Activated CD4-positive, alpha-beta T cell treated with anti-CD3 and anti-CD28 coated beads for 36 hours (primary cell): ENCODE measurements at regions not wholly inside any gene's neighbourhood (a gene's known extent, or its start where the extent isn't known, plus 50 kb on each side); places are given as distances from the start of the nearest gene placed in this dataset.

Experiments used
- ATAC-seq: fragments of 200-7000 bp; cut with Tn5 transposase; one replicate; pipeline ENCODE4 v1.10.0; 2021; ENCODE audit warnings: mild to moderate bottlenecking, moderate library complexity
- CTCF ChIA-PET: fragments of 350-600 bp; sonication (Branson Sonifier 250); formaldehyde crosslinking; loops from one replicate; lab custom pipeline; 2021; ENCODE audit warnings: antibody characterized with exemption; lab: Charles Lee
- POLR2A ChIA-PET: fragments of 350-600 bp; sonication (Branson Sonifier 250); formaldehyde crosslinking; loops from one replicate; lab custom pipeline; 2021; ENCODE audit warnings: antibody characterized with exemption, inconsistent platforms; lab: Charles Lee
- DNase-seq: peaks from one replicate; pipeline ENCODE4 v3.0.0-alpha.2; 2020
- H3K27ac Mint-ChIP-seq: one replicate; pipeline ENCODE4 v1.8.0; 2021; ENCODE audit warnings: mixed read lengths
- H3K27me3 Mint-ChIP-seq: one replicate; pipeline ENCODE4 v1.8.0; 2021; ENCODE audit warnings: mixed read lengths
- H3K36me3 Mint-ChIP-seq: one replicate; pipeline ENCODE4 v1.8.0; 2021; ENCODE audit warnings: low read depth, mixed read lengths
- H3K4me1 Mint-ChIP-seq: one replicate; pipeline ENCODE4 v1.8.0; 2021; ENCODE audit warnings: mixed read lengths
- H3K4me3 Mint-ChIP-seq: one replicate; pipeline ENCODE4 v1.8.0; 2021; ENCODE audit warnings: mild to moderate bottlenecking, moderate library complexity, mixed read lengths
- H3K9me3 Mint-ChIP-seq: one replicate; pipeline ENCODE4 v1.8.0; 2021; ENCODE audit warnings: low read depth, mixed read lengths
- intact Hi-C, 2 experiments: fragments of 100-400 bp; cut with DNase I in 1 of 2; cut with micrococcal nuclease in 1 of 2; formaldehyde crosslinking; loops; one replicate each; pipeline versions ENCODE4 v1.14.2 to v1.15.1; 2022 to 2024; cut with DNase I, micrococcal nuclease

DNA sequence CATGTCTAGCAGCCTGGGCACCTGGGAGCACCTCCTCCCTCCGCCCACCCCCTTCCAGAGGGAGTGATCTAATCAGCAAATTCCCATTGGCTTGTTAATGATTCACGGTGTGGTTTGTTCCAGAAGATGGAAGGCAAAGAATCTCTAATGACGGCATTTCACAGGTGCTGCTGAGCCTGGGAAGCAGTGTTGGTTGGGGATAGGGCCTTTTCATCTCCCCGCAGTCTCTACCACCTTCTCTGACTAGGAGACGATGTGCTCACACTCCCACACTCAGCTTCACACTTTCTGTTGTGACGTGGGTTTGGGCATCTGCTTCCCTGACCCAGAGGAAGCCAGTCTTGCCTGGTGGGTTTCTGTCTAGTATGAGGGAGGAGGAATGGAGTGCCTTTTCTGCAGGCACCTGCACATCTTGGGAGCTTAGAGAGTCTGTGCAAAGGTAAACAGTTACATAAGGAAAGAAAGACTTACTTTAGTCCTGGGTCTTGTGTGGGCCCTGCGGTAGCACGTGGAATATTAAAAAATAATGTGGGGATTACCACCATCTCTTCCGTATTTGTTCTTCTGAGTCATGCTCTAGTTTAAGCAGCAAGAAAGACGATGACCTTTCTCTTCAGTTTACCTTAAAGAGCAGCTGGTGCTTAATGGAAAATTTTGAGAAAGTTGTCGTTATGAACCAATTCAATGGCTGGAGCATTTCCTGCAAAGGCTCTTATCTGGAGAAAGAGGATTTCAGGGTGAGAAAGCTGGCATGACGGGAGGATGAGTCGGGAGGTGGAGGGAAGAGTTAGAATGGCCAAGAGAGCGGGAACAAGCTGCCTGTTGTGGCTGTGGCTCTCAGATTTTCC is 70.6 kb upstream of the ARHGAP5 start:
- DNase-seq (no peak), ATAC-seq (no peak)
- Mint-ChIP-seq H3K27ac (no peak overlapping the region), H3K4me3 (no peak overlapping the region), H3K9me3 (no peaks in the 10 kb centered on the region), H3K4me1 (no peaks in the 10 kb centered on the region), H3K36me3 (no peaks in the 10 kb centered on the region), H3K27me3 (peaks cover 10% of the 10 kb centered on the region)
- intact Hi-C loops, result no loop called here
- ChIA-PET CTCF (interaction anchor here (0.7 kb wide), 1 partner anchor 246 kb away, joined by 3 read pairs; no protein-coding TSS in a partner anchor), POLR2A (no interaction called here)

GRCh38 chr14:32007755-32008362 is 69.2 kb upstream of the ARHGAP5 start:
- Mint-ChIP-seq H3K27ac (no peak overlapping the region), H3K27me3 (peaks cover 9% of the 10 kb centered on the region), H3K4me1 (no peaks in the 10 kb centered on the region), H3K9me3 (no peaks in the 10 kb centered on the region), H3K36me3 (no peaks in the 10 kb centered on the region), H3K4me3 (no peak overlapping the region)
- no peak for DNase-seq
- ChIA-PET CTCF (interaction anchor here (0.6 to 0.8 kb wide), 2 partner anchors 8 to 313 kb away, joined by 3 to 6 read pairs; no protein-coding TSS in a partner anchor), POLR2A (no interaction called here)
- no peak for ATAC-seq
- intact Hi-C loops, result no loop called here

DNA sequence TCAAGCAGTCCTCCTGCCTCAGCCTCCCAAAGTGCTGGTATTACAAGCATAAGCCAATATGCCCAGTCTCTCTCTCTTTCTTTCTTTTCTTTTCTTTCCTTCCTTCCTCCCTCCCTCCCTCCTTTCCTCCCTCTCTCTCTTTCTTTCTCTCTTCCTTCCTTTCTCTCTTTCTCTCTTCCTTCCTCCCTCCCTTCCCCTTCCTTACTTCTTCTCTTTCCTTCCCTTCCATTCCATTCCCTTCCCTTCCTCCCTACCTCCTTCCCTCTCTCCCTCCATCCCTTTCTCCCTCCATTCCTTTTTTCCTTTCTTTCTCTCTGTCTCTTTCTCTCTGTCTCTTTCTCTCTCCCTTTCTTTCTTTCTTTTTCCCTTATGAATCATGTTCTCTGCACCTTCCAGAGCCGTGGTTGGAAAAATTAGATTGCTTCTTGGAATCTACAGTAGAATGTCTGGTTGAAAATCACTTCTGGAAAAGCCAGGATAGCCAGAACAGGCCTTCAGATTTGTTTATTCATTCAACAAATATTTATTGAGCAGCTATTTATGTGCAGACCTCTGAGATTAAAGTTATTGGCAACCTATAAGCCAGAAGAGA is 68.4 kb upstream of the ARHGAP5 start:
- ATAC-seq, result no peak
- no peaks in the 10 kb centered on the region for H3K9me3 Mint-ChIP-seq
- H3K4me1 Mint-ChIP-seq, result no peaks in the 10 kb centered on the region
- CTCF ChIA-PET, result interaction anchor here (0.6 to 0.8 kb wide), 2 partner anchors 9 to 312 kb away, joined by 3 to 6 read pairs; no protein-coding TSS in a partner anchor
- H3K27ac Mint-ChIP-seq, result no peak overlapping the region
- no peak for DNase-seq
- H3K36me3 Mint-ChIP-seq, result no peaks in the 10 kb centered on the region
- H3K4me3 Mint-ChIP-seq, result no peak overlapping the region
- intact Hi-C loops, result no loop called here
- POLR2A ChIA-PET, result no interaction called here
- peaks cover 9% of the 10 kb centered on the region for H3K27me3 Mint-ChIP-seq

GRCh38 chr14:32009221-32009975 is 67.7 kb upstream of the ARHGAP5 start:
- H3K4me1 Mint-ChIP-seq, result no peaks in the 10 kb centered on the region
- DNase-seq (no peak), ATAC-seq (no peak)
- no peaks in the 10 kb centered on the region for H3K9me3 Mint-ChIP-seq
- POLR2A ChIA-PET, result no interaction called here
- H3K27me3 Mint-ChIP-seq, result peaks cover 6% of the 10 kb centered on the region
- H3K36me3 Mint-ChIP-seq, result no peaks in the 10 kb centered on the region
- CTCF ChIA-PET, result no interaction called here
- H3K27ac Mint-ChIP-seq, result no peak overlapping the region
- H3K4me3 Mint-ChIP-seq, result no peak overlapping the region
- intact Hi-C loops, result no loop called here

- H3K4me3 Mint-ChIP-seq, result no peak overlapping the region
- DNase-seq, result no peak
- H3K27me3 Mint-ChIP-seq, result peaks cover 4% of the 10 kb centered on the region
- ChIA-PET POLR2A (no interaction called here), CTCF (no interaction called here)
- no peaks in the 10 kb centered on the region for H3K36me3 Mint-ChIP-seq
- intact Hi-C loops, result no loop called here
- no peaks in the 10 kb centered on the region for H3K4me1 Mint-ChIP-seq
- no peak overlapping the region for H3K27ac Mint-ChIP-seq
- H3K9me3 Mint-ChIP-seq, result no peaks in the 10 kb centered on the region
- ATAC-seq, result no peak
These were observed 67.0 kb upstream of the ARHGAP5 start for GRCh38 chr14:32009976-32010581.

DNA sequence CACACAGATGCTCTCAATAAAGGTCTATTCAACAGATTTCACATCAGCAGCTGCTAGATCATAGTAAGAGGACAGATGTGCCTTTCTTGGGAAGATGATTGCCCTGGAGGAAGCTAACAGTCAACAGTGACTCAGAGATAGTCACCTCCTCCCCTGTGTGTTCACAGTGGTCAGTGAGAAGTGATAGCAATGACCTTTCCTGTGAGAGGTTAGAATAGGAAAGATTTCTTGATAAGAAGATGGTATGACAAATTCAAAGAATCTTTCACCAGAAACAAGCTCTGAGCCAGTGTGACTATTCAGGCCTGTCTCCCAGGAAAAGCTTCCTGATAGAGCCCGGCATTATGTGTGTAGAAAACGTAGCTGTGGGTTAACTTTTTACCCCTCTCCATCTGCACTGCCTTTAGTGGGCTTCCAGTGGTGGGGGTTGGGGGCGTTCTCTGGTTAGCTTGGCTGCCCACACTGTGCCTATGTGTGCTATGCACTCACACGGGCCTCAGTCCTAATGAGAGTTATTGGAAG is 66.4 kb upstream of the ARHGAP5 start:
- no peak for DNase-seq
- H3K27me3 Mint-ChIP-seq, result peaks cover 4% of the 10 kb centered on the region
- H3K27ac Mint-ChIP-seq, result no peak overlapping the region
- H3K4me1 Mint-ChIP-seq, result no peaks in the 10 kb centered on the region
- H3K9me3 Mint-ChIP-seq, result no peaks in the 10 kb centered on the region
- intact Hi-C loops, result no loop called here
- no peaks in the 10 kb centered on the region for H3K36me3 Mint-ChIP-seq
- ATAC-seq, result no peak
- H3K4me3 Mint-ChIP-seq, result no peak overlapping the region
- POLR2A ChIA-PET, result no interaction called here
- CTCF ChIA-PET, result no interaction called here

DNA sequence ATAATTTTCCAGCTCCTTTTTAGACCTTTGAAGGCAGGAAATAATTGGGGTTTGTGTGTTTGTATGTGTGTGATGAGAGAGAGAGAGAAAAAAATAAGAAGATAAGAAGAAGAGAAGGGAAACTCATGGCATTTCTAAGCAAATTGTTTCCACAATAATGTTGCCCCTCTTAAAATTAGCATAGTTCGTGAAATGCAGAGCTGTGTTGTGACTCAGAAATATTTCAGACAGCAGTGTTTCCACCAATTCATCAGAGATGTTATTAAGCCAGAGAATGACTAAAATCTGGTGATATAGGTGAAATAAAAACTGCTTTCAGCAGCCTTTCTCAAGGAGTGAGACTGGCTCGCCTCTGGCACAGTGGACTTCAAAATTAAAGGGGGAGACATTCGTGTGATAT is 65.9 kb upstream of the ARHGAP5 start:
- H3K36me3 Mint-ChIP-seq, result no peaks in the 10 kb centered on the region
- DNase-seq (no peak), ATAC-seq (no peak)
- CTCF ChIA-PET, result no interaction called here
- intact Hi-C loops, result no loop called here
- POLR2A ChIA-PET, result no interaction called here
- H3K27me3 Mint-ChIP-seq, result peaks cover 4% of the 10 kb centered on the region
- no peak overlapping the region for H3K27ac Mint-ChIP-seq
- H3K4me3 Mint-ChIP-seq, result no peak overlapping the region
- H3K4me1 Mint-ChIP-seq, result no peaks in the 10 kb centered on the region
- no peaks in the 10 kb centered on the region for H3K9me3 Mint-ChIP-seq

- Mint-ChIP-seq H3K4me3 (no peak overlapping the region), H3K4me1 (no peaks in the 10 kb centered on the region), H3K36me3 (no peaks in the 10 kb centered on the region), H3K9me3 (no peaks in the 10 kb centered on the region), H3K27ac (no peak overlapping the region), H3K27me3 (peaks cover 2% of the 10 kb centered on the region)
- CTCF ChIA-PET, result interaction anchor here (0.5 kb wide), 1 partner anchor 118 kb away, joined by 3 read pairs; no protein-coding TSS in a partner anchor
- POLR2A ChIA-PET, result no interaction called here
- intact Hi-C loops, result no loop called here
- DNase-seq (no peak), ATAC-seq (no peak)
These were observed 65.0 kb upstream of the ARHGAP5 start for GRCh38 chr14:32012062-32012461.

GRCh38 chr14:32012571-32012970 is 64.5 kb upstream of the ARHGAP5 start:
- ChIA-PET CTCF (no interaction called here), POLR2A (no interaction called here)
- Mint-ChIP-seq H3K27me3 (peaks cover 2% of the 10 kb centered on the region), H3K9me3 (no peaks in the 10 kb centered on the region), H3K4me3 (no peak overlapping the region), H3K27ac (no peak overlapping the region), H3K4me1 (no peaks in the 10 kb centered on the region), H3K36me3 (no peaks in the 10 kb centered on the region)
- intact Hi-C loops, result no loop called here
- no peak for ATAC-seq
- no peak for DNase-seq

- POLR2A ChIA-PET, result no interaction called here
- CTCF ChIA-PET, result no interaction called here
These were observed 64.0 kb upstream of the ARHGAP5 start for GRCh38 chr14:32013083-32013482.

DNA sequence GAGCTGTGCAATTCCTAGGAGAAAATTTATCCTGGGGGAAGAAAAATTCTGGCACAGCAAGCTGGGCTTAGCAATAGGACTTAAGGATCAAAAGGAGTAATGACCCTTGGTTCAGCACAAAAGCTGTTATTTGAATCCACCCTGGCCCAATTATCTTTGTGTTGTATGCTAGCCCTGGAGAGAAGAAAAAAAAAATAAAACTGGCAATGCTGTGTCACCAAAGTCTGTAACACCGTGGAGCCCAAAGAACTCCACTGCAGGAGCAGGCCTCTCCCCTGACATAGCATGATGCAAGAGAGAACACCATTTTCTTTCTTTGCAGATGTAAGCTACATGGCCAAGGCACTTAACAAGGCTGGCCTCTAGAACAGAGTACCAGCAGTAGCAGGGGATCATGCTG is 63.0 kb upstream of the ARHGAP5 start:
- intact Hi-C loops, result no loop called here
- Mint-ChIP-seq H3K27ac (no peak overlapping the region), H3K27me3 (peaks cover 2% of the 10 kb centered on the region), H3K4me3 (no peak overlapping the region), H3K36me3 (no peaks in the 10 kb centered on the region), H3K9me3 (no peaks in the 10 kb centered on the region), H3K4me1 (no peaks in the 10 kb centered on the region)
- ATAC-seq, result no peak
- ChIA-PET CTCF (interaction anchor here (0.7 to 0.9 kb wide), 2 partner anchors 50 to 205 kb away, joined by 3 to 4 read pairs; no protein-coding TSS in a partner anchor), POLR2A (no interaction called here)
- DNase-seq, result no peak

More at GRCh38 chr14:32013083-32013482, 64.0 kb upstream of the ARHGAP5 start:
- ATAC-seq, result no peak
- intact Hi-C loops, result no loop called here
- no peaks in the 10 kb centered on the region for H3K36me3 Mint-ChIP-seq
- peaks cover 2% of the 10 kb centered on the region for H3K27me3 Mint-ChIP-seq
- no peaks in the 10 kb centered on the region for H3K4me1 Mint-ChIP-seq
- no peak overlapping the region for H3K27ac Mint-ChIP-seq
- DNase-seq, result no peak
- H3K9me3 Mint-ChIP-seq, result no peaks in the 10 kb centered on the region
- no peak overlapping the region for H3K4me3 Mint-ChIP-seq
